ENCODE measurements at regions not wholly inside any gene's neighbourhood (a gene's known extent, or its start where the extent isn't known, plus 50 kb on each side); places are given as distances from the start of the nearest gene placed in this dataset.

- DNase-seq (ENCODE audit: missing footprints), result no peak
- intact Hi-C loops (cut with DNase I), result no loop called here
- ATAC-seq, result no peak
These were observed 1012.7 kb upstream of the CADM2 start for GRCh38 chr3:83946049-83946448.

DNA sequence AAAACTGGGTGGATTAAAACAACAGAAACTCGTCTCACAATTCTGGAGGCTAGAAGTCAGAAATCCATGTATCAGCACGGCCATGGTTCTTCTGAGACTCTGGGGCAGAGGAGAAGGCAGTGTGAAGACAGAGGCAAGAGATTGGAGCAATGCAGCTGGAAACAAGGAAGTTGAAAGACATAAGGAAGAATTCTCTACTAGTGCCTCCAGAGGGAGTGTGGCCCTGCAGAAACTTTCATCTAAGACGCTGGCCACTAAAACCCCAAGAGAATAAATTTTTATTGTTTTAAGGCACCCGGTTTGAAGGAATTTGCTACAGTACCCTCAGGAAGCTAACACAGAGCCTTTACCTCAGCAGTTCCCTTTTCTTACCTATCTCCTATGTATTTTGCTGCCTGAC, 1012.2 kb upstream of the CADM2 start:
- no peak for ATAC-seq

GRCh38 chr3:83948771-83949170, 1010.0 kb upstream of the CADM2 start:
- DNase-seq (ENCODE audit: missing footprints) (no peak), ATAC-seq (no peak)
- intact Hi-C loops (cut with DNase I), result no loop called here

More for the DNA sequence above, 1012.2 kb upstream of the CADM2 start:
- no peak for DNase-seq (ENCODE audit: missing footprints)
- intact Hi-C loops (cut with DNase I), result no loop called here

DNA sequence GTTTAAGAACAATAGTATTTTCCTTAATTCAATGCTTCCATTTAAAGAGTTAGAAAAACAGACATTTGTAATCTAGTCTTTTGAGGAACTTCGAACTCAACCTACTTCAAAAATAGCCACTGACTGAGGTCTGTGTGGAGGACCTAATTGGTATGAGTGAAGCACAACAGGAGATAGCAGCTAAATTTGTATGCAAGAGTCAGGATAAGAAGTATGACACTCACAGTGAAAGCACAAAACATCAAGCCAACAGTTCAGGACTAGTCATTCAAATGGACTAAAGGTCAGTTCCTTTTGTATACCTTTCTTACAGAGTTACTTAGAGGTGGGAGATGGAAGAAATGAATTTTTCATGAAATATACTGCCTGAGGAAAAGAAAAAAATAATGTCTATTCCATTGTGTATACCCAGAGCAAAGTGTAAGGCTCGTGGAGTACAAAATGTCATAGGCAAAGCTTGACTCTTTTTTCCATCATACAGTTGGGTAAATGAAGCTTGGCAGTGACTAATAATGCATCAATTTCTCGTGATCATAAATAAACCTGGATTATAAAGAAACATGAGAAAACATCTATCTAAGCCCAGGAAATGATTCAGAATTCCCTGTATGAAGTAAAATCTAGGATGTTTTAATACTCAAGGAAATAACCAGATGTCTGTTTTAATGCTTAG, 1005.2 kb upstream of the CADM2 start:
- ATAC-seq (peak; percentile 74), DNase-seq (ENCODE audit: missing footprints) (no peak)
- intact Hi-C loops (cut with DNase I), result no loop called here

GRCh38 chr3:83956431-83956830, 1002.4 kb upstream of the CADM2 start:
- ATAC-seq (no peak), DNase-seq (ENCODE audit: missing footprints) (no peak)
- intact Hi-C loops (cut with DNase I), result no loop called here

GRCh38 chr3:83968356-83968755, 990.4 kb upstream of the CADM2 start:
- DNase-seq (ENCODE audit: missing footprints), result no peak
- no peak for ATAC-seq
- intact Hi-C loops (cut with DNase I), result no loop called here

- ATAC-seq (no peak), DNase-seq (ENCODE audit: missing footprints) (no peak)
- intact Hi-C loops (cut with DNase I), result no loop called here
These were observed 987.1 kb upstream of the CADM2 start for GRCh38 chr3:83971666-83972065.

DNA sequence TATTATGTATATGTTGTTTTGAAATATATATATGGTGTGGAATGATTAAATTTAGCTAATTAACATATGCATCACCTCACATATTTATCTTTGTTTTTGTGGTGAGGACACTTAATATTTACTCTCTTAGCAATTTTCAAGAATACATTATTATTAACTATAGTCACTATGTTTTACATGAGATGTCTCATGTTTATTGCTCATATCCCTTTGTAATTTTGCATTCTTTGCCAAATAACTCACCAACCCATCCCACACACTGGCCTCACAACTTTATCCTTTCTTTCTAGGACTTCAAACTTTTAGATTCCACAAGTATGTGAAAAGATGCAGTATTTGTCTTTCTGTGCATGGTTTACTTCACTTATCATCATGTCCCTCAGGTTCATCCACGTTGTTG, 950.2 kb upstream of the CADM2 start:
- intact Hi-C loops (cut with DNase I), result no loop called here
- DNase-seq (ENCODE audit: missing footprints) (no peak), ATAC-seq (no peak)

DNA sequence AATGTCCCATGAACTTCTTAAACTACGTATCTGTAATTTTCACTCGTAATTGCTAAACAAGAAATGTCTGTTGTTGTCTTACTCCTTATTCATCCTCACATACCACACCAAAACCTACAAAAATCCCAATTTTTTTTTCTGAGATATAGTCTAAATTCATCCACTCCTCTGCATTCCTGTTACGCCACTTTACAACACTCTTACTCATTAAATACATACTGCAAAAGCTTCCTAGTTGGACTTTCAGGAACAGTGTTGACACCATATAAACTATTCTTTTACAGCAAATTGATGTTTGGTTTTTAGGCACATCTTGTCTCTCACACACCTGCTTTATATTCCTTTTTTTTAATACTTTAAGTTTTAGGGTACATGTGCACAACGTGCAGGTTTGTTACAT, 934.9 kb upstream of the CADM2 start:
- intact Hi-C loops (cut with DNase I), result no loop called here
- no peak for ATAC-seq
- no peak for DNase-seq (ENCODE audit: missing footprints)

GRCh38 chr3:84039099-84039498, 919.7 kb upstream of the CADM2 start:
- ATAC-seq (no peak), DNase-seq (ENCODE audit: missing footprints) (no peak)
- intact Hi-C loops (cut with DNase I), result no loop called here

DNA sequence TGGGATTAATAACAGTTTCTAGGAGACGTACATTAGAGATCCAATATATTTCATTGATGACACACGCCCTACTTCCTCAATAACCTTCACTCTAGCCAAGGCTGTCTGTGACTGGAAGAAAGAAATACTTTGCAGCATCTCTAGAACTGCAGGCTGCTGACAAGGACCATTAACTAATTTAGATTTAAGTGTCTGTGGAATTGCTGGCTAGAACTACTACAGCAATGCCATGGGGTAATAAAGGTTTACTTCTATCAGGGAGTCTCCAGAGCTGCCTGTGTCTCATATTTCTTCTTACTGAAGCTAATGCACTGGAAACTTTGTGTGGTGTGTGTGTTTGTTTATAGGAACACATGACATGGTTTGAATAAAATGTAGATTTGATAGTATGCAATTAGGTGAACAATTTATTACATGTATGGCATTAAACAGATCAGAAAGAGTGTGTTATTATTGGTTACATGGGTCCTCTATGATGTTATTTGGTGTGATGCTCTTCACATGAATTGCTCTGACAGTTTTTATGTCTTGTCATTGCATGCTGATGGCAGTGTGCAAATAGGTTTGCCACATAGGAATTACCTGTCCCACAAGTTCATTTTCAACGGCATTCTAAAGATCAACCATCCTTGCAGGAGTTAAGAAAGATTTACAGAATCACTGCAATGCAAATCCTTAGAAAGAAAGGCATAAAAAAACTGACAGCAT, 916.2 kb upstream of the CADM2 start:
- DNase-seq (ENCODE audit: missing footprints) (no peak), ATAC-seq (no peak)
- intact Hi-C loops (cut with DNase I), result no loop called here

- ATAC-seq (no peak), DNase-seq (ENCODE audit: missing footprints) (no peak)
- intact Hi-C loops (cut with DNase I), result no loop called here
These were observed 891.9 kb upstream of the CADM2 start for GRCh38 chr3:84066915-84067314.

- DNase-seq (ENCODE audit: missing footprints), result no peak
- no peak for ATAC-seq
- intact Hi-C loops (cut with DNase I), result no loop called here
These were observed 885.1 kb upstream of the CADM2 start for GRCh38 chr3:84073664-84074063.

- DNase-seq (ENCODE audit: missing footprints) (no peak), ATAC-seq (no peak)
- intact Hi-C loops (cut with DNase I), result no loop called here
These were observed 884.0 kb upstream of the CADM2 start for GRCh38 chr3:84074767-84075166.

GRCh38 chr3:84077479-84077878, 881.3 kb upstream of the CADM2 start:
- intact Hi-C loops (cut with DNase I), result no loop called here

GRCh38 chr3:84082726-84083125, 876.1 kb upstream of the CADM2 start:
- no peak for DNase-seq (ENCODE audit: missing footprints)
- no peak for ATAC-seq
- intact Hi-C loops (cut with DNase I), result no loop called here

More at GRCh38 chr3:84077479-84077878, 881.3 kb upstream of the CADM2 start:
- DNase-seq (ENCODE audit: missing footprints), result no peak
- ATAC-seq, result no peak

DNA sequence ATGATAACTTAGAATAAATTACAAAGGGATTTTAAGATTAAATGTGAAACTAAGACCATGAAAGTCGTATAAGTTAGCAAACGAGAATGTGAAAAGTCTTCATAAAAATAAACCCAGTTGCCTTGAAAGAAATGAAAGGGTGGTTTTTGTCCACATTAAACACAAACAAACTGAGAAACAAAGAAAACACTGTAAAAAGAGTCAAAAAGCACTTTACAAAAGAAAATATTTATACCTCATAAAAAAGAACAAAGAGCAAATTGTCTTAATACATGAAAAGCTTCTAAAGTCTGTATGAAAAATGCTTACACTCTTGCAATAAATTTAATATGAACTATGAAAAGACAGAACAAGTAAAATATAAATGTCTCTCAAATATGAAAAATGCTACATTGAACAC, 865.9 kb upstream of the CADM2 start:
- intact Hi-C loops (cut with DNase I), result no loop called here
- no peak for DNase-seq (ENCODE audit: missing footprints)
- no peak for ATAC-seq

DNA sequence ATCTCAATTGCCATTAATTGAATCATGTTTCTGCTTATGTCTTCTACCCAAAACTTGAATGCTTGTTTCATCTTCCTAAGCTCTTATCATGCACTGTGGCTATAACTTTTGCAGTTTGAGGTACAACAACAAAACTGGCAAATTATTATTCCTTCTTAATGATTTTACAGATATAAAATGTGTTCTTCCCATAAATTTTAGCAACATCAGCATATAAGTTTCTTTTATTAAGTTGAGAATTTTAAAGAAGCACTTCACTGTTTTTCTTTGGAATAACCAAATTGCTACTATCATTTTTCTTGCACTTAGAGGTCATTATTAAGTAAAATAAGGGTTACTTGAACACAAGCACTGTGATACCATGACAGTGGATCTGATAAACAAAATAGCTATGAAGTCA, 862.6 kb upstream of the CADM2 start:
- DNase-seq (ENCODE audit: missing footprints) (no peak), ATAC-seq (no peak)
- intact Hi-C loops (cut with DNase I), result no loop called here

- DNase-seq (ENCODE audit: missing footprints) (no peak), ATAC-seq (no peak)
- intact Hi-C loops (cut with DNase I), result no loop called here
These were observed 857.9 kb upstream of the CADM2 start for GRCh38 chr3:84100861-84101260.

- no peak for ATAC-seq
- DNase-seq (ENCODE audit: missing footprints), result no peak
- intact Hi-C loops (cut with DNase I), result no loop called here
These were observed 850.3 kb upstream of the CADM2 start for GRCh38 chr3:84108442-84108971.

DNA sequence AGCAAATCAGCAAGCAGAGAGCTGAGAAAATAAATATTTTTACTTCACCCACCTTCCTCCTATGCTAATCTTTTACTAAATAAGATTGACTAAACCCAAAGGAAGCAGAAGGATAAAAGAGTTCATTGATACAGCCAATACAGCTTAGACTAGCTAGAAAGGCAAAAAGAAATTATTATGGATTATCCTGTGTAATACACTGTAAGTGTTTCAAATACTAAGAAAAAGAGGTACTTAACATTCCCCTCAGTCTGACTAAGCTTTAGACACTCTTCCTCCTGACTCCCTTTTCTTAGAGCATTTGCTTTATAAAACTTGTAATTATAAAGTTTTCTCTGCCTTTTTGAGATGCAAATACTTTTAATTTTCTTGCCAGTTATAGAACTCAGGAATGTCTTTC, 848.9 kb upstream of the CADM2 start:
- no peak for ATAC-seq
- no peak for DNase-seq (ENCODE audit: missing footprints)
- intact Hi-C loops (cut with DNase I), result no loop called here

Data from Right ventricle myocardium inferior (tissue), 1 donor.